ENCODE measurements at regions not wholly inside any gene's neighbourhood (a gene's known extent, or its start where the extent isn't known, plus 50 kb on each side); places are given as distances from the start of the nearest gene placed in this dataset.

GRCh38 chr6:105992315-105992961 is 93.7 kb upstream of the PRDM1 start (continued):
- TF ChIP-seq AKNA (CRISPR knock-in tag; IDR thresholded peaks at IDR 0.05; ENCODE audit: borderline replicate concordance) (no peak), GATAD2A (CRISPR knock-in tag; IDR thresholded peaks at IDR 0.05) (no peak), KDM5A (IDR thresholded peaks at IDR 0.05; ENCODE audit: borderline replicate concordance, low read length) (no peak), MYC (CRISPR knock-in tag; IDR thresholded peaks at IDR 0.05; ENCODE audit: borderline replicate concordance) (peak; percentile 27; the same call in 1 of the 2 replicates), ZNF577 (CRISPR knock-in tag; IDR thresholded peaks at IDR 0.05; ENCODE audit: borderline replicate concordance, low read depth) (no peak), ZFP82 (CRISPR knock-in tag; IDR thresholded peaks at IDR 0.05; ENCODE audit: borderline replicate concordance) (no peak), ZNF20 (CRISPR knock-in tag; IDR thresholded peaks at IDR 0.05) (no peak), NR2C2 (CRISPR knock-in tag; IDR thresholded peaks at IDR 0.05; ENCODE audit: borderline replicate concordance) (no peak), U2AF2 (IDR thresholded peaks at IDR 0.05; ENCODE audit: low read depth, low read length) (no peak), IKZF4 (CRISPR knock-in tag; IDR thresholded peaks at IDR 0.05; ENCODE audit: borderline replicate concordance, low read depth, not compliant biosample characterization) (no peak), ZC3H4 (CRISPR knock-in tag; IDR thresholded peaks at IDR 0.05; ENCODE audit: borderline replicate concordance) (no peak), PITX1 (CRISPR knock-in tag; IDR thresholded peaks at IDR 0.05) (no peak), ZNF703 (CRISPR knock-in tag; IDR thresholded peaks at IDR 0.05; ENCODE audit: borderline replicate concordance) (0 out of 2 replicates have a peak, but pooled peaks have one; percentile 43), IRF1 (CRISPR knock-in tag; IDR thresholded peaks at IDR 0.05; ENCODE audit: low read depth) (no peak), ONECUT2 (CRISPR knock-in tag; IDR thresholded peaks at IDR 0.05) (no peak), NAIF1 (CRISPR knock-in tag; IDR thresholded peaks at IDR 0.05; ENCODE audit: borderline replicate concordance) (no peak)
- TF ChIP-seq, protein P1, sequence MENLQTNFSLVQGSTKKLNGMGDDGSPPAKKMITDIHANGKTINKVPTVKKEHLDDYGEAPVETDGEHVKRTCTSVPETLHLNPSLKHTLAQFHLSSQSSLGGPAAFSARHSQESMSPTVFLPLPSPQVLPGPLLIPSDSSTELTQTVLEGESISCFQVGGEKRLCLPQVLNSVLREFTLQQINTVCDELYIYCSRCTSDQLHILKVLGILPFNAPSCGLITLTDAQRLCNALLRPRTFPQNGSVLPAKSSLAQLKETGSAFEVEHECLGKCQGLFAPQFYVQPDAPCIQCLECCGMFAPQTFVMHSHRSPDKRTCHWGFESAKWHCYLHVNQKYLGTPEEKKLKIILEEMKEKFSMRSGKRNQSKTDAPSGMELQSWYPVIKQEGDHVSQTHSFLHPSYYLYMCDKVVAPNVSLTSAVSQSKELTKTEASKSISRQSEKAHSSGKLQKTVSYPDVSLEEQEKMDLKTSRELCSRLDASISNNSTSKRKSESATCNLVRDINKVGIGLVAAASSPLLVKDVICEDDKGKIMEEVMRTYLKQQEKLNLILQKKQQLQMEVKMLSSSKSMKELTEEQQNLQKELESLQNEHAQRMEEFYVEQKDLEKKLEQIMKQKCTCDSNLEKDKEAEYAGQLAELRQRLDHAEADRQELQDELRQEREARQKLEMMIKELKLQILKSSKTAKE (CRISPR knock-in tag; IDR thresholded peaks at IDR 0.05; ENCODE audit: borderline replicate concordance) = 0 out of 2 replicates have a peak, but pooled peaks have one; percentile 20
- TF ChIP-seq, protein P2, sequence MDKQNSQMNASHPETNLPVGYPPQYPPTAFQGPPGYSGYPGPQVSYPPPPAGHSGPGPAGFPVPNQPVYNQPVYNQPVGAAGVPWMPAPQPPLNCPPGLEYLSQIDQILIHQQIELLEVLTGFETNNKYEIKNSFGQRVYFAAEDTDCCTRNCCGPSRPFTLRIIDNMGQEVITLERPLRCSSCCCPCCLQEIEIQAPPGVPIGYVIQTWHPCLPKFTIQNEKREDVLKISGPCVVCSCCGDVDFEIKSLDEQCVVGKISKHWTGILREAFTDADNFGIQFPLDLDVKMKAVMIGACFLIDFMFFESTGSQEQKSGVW (CRISPR knock-in tag; IDR thresholded peaks at IDR 0.05; ENCODE audit: borderline replicate concordance) = no peak
